ENCODE measurements at regions not wholly inside any gene's neighbourhood (a gene's known extent, or its start where the extent isn't known, plus 50 kb on each side); places are given as distances from the start of the nearest gene placed in this dataset.

GRCh38 chr2:129297430-129297829 lies 682.0 kb upstream of the RAB6C start:
- ATAC-seq: no peak
- H3K27ac ChIP-seq: peak overlapping the region in 1 of 4 donors; percentile 1
- WGBS, 2 donors (ENCODE audit: low coverage in 1 of 2): 57% methylated on average over 3 of the region's 4 CpGs; no CpG with 5 or more reads in 1 of the 2 donors

GRCh38 chr2:129299338-129299737 lies 680.1 kb upstream of the RAB6C start:
- H3K4me3 ChIP-seq: no peak overlapping the region
- no peak for TF ChIP-seq POLR2AphosphoS5 (IDR thresholded peaks at IDR 0.05)
- no peak for TF ChIP-seq POLR2A (IDR thresholded peaks at IDR 0.05)
- no peak for TF ChIP-seq EP300 (IDR thresholded peaks at IDR 0.05)
- TF ChIP-seq CTCF (IDR thresholded peaks at IDR 0.05): no peak
- H3K27me3 ChIP-seq: no peaks in the 10 kb centered on the region
- peaks cover 9 to 62% (median 12%) of the 10 kb centered on the region in 3 donors for H3K4me1 ChIP-seq
- no CpG with 5 or more reads among the region's 2 CpGs for WGBS, 2 donors (ENCODE audit: low coverage in 1 of 2)
- H3K27ac ChIP-seq: no peak overlapping the region
- ATAC-seq: no peak
- peaks cover 0 to 7% (median 0%) of the 10 kb centered on the region in 3 donors for H3K9me3 ChIP-seq
- no peaks in the 10 kb centered on the region for H3K36me3 ChIP-seq

More at GRCh38 chr2:129297430-129297829, 682.0 kb upstream of the RAB6C start:
- Histone ChIP-seq H3K4me3 (no peak overlapping the region), H3K9me3 (peaks cover 0 to 7% (median 0%) of the 10 kb centered on the region in 3 donors), H3K4me1 (peaks cover 6 to 47% (median 9%) of the 10 kb centered on the region in 3 donors), H3K27me3 (no peaks in the 10 kb centered on the region), H3K36me3 (no peaks in the 10 kb centered on the region)
- TF ChIP-seq CTCF (IDR thresholded peaks at IDR 0.05): no peak
- no peak for TF ChIP-seq EP300 (IDR thresholded peaks at IDR 0.05)
- TF ChIP-seq POLR2AphosphoS5 (IDR thresholded peaks at IDR 0.05): no peak
- no peak for TF ChIP-seq POLR2A (IDR thresholded peaks at IDR 0.05)

- Histone ChIP-seq H3K36me3 (no peaks in the 10 kb centered on the region), H3K27me3 (no peaks in the 10 kb centered on the region), H3K4me3 (no peak overlapping the region), H3K9me3 (peaks cover 0 to 7% (median 0%) of the 10 kb centered on the region in 3 donors), H3K27ac (peak overlapping the region in 1 of 4 donors; percentile 76), H3K4me1 (peaks cover 9 to 62% (median 12%) of the 10 kb centered on the region in 3 donors)
- ATAC-seq: no peak
- TF ChIP-seq CTCF (IDR thresholded peaks at IDR 0.05): no peak
- no peak for TF ChIP-seq EP300 (IDR thresholded peaks at IDR 0.05)
- TF ChIP-seq POLR2A (IDR thresholded peaks at IDR 0.05): no peak
- TF ChIP-seq POLR2AphosphoS5 (IDR thresholded peaks at IDR 0.05): no peak
- 100% methylated on average over 1 of the region's 8 CpGs; no CpG with 5 or more reads in 1 of the 2 donors for WGBS, 2 donors (ENCODE audit: low coverage in 1 of 2)
Observed at GRCh38 chr2:129299756-129300155, 679.7 kb upstream of the RAB6C start.

GRCh38 chr2:129300456-129300855 lies 679.0 kb upstream of the RAB6C start:
- Histone ChIP-seq H3K27me3 (no peaks in the 10 kb centered on the region), H3K9me3 (peaks cover 0 to 4% (median 0%) of the 10 kb centered on the region in 3 donors), H3K4me3 (no peak overlapping the region), H3K4me1 (peaks cover 9 to 62% (median 12%) of the 10 kb centered on the region in 3 donors), H3K27ac (peak overlapping the region in 3 of 4 donors; percentile 76 to 79 (median 79)), H3K36me3 (no peaks in the 10 kb centered on the region)
- WGBS, 2 donors (ENCODE audit: low coverage in 1 of 2): 86% methylated on average over 7 of the region's 9 CpGs; no CpG with 5 or more reads in 1 of the 2 donors
- TF ChIP-seq POLR2A (IDR thresholded peaks at IDR 0.05) (no peak), POLR2AphosphoS5 (IDR thresholded peaks at IDR 0.05) (no peak), CTCF (IDR thresholded peaks at IDR 0.05) (no peak)
- ATAC-seq: no peak

GRCh38 chr2:129301431-129301913 lies 678.0 kb upstream of the RAB6C start:
- Histone ChIP-seq H3K4me1 (peaks cover 9 to 58% (median 12%) of the 10 kb centered on the region in 3 donors), H3K36me3 (no peaks in the 10 kb centered on the region), H3K27me3 (no peaks in the 10 kb centered on the region), H3K27ac (peak overlapping the region; percentile 61 to 79 (median 78)), H3K9me3 (no peaks in the 10 kb centered on the region), H3K4me3 (no peak overlapping the region)
- ATAC-seq: peak; percentile 90
- TF ChIP-seq POLR2AphosphoS5 (IDR thresholded peaks at IDR 0.05): peak; percentile 97
- TF ChIP-seq CTCF (IDR thresholded peaks at IDR 0.05): peak in 1 of 4 experiments; percentile 28
- no peak for TF ChIP-seq POLR2A (IDR thresholded peaks at IDR 0.05)
- peak; percentile 15 for TF ChIP-seq EP300 (IDR thresholded peaks at IDR 0.05)
- 14 to 30% methylated on average over 4 to 5 of the region's 5 CpGs for WGBS, 2 donors (ENCODE audit: low coverage in 1 of 2)

All from gastroesophageal sphincter (tissue), 4 donors.